Brain microvascular endothelial cell (primary cell): ENCODE measurements at regions not wholly inside any gene's neighbourhood (a gene's known extent, or its start where the extent isn't known, plus 50 kb on each side); places are given as distances from the start of the nearest gene placed in this dataset.

Experiments used
- DNase-seq: peaks from one replicate; pipeline ENCODE4 v3.0.0-alpha.2; 2020
- H3K27ac ChIP-seq: fragments of 250-450 bp; sonication (Bioruptor Pico); 2 replicates; pipeline ENCODE4 v1.5.1; 2020; ENCODE audit warnings: mild to moderate bottlenecking, moderate library complexity
- H3K27me3 ChIP-seq: fragments of 250-450 bp; sonication (Bioruptor Pico); replicated peaks from 2 replicates; pipeline ENCODE4 v1.5.1; 2020; ENCODE audit warnings: mild to moderate bottlenecking
- H3K36me3 ChIP-seq: fragments of 250-450 bp; sonication (Bioruptor Pico); replicated peaks from 2 replicates; pipeline ENCODE4 v1.5.1; 2020; ENCODE audit warnings: mild to moderate bottlenecking
- H3K4me3 ChIP-seq: 2 replicates; pipeline ENCODE4 v1.5.1; 2011; ENCODE audit warnings: low read depth, mild to moderate bottlenecking, control low read depth, low read length, moderate library complexity
- in situ Hi-C: cut with HindIII; loops from 2 replicates; pipeline ENCODE4 v1.10.0; 2017; ENCODE audit warnings: low sequenced_read_pairs, low pct_ligation_motif_present
- TF ChIP-seq, protein P1 (sequence below): IDR thresholded peaks from 2 replicates; pipeline ENCODE4 v1.5.1; 2011; ENCODE audit warnings: low read depth, mild to moderate bottlenecking, moderate library complexity, low read length, control low read depth, inconsistent platforms; ENCODE audit errors: missing control alignments

DNA sequence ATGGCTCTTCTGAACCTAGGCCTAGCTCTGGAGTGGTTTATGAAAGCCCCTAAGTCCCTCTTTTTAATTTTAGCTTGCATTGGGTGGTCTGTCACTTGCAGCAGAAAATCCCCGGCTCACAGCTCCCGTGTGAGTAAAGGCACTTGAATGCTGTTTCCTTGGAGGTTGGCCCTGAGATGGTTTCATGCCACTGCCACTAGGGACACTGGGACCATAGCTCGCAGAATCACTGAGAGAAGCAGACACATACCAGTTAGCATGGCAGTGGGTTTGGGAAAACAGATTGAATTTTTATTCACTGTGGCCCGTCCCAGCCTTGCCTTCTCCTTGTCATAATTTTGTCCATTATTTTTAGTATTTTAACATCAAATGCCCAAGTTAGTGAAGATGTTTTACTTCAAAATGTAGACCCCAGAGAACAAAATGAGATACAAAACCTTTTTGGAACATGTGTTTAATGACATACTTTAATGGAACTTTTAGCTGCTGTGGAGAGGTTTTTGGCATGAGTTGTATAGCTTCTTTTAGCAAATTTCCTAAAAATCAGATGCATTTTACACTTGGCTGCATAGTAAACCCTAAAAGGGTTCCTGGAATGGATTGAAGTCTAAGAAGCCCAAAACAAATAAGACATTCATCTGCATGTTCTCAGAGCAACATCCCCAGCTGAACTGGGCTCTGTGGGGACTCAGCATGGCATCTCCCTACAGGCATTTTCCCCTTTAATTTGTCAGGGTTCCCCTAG, 259.7 kb upstream of the PITRM1 start:
- in situ Hi-C loops: no loop called here
- Histone ChIP-seq H3K4me3 (no peak overlapping the region), H3K27ac (no peak overlapping the region), H3K27me3 (no peaks in the 10 kb centered on the region), H3K36me3 (no peaks in the 10 kb centered on the region)
- TF ChIP-seq, protein P1, sequence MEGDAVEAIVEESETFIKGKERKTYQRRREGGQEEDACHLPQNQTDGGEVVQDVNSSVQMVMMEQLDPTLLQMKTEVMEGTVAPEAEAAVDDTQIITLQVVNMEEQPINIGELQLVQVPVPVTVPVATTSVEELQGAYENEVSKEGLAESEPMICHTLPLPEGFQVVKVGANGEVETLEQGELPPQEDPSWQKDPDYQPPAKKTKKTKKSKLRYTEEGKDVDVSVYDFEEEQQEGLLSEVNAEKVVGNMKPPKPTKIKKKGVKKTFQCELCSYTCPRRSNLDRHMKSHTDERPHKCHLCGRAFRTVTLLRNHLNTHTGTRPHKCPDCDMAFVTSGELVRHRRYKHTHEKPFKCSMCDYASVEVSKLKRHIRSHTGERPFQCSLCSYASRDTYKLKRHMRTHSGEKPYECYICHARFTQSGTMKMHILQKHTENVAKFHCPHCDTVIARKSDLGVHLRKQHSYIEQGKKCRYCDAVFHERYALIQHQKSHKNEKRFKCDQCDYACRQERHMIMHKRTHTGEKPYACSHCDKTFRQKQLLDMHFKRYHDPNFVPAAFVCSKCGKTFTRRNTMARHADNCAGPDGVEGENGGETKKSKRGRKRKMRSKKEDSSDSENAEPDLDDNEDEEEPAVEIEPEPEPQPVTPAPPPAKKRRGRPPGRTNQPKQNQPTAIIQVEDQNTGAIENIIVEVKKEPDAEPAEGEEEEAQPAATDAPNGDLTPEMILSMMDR: peak; percentile 5
- DNase-seq: no peak

DNA sequence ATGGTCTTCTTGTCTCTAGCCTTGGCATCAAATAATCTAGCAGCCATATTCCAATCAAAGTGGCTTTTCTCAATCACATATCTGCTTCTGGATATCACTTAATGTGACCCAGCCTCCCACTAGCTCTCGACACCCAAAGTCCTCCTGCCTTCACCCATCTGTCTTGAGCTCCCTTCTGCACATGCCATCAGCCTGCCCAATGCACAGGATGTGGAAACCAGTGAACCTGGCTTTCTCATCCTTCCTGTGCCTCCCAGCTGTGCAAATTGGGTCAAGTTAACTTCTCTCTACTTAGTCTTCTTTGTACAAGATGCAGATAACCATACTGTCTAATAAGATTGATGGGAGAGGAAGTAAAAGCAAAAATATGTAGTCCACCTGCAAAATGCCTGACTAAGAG, 257.9 kb upstream of the PITRM1 start:
- no peak for DNase-seq
- Histone ChIP-seq H3K36me3 (no peaks in the 10 kb centered on the region), H3K27me3 (no peaks in the 10 kb centered on the region), H3K4me3 (no peak overlapping the region), H3K27ac (no peak overlapping the region)
- TF ChIP-seq, protein P1: no peak
- in situ Hi-C loops: no loop called here

DNA sequence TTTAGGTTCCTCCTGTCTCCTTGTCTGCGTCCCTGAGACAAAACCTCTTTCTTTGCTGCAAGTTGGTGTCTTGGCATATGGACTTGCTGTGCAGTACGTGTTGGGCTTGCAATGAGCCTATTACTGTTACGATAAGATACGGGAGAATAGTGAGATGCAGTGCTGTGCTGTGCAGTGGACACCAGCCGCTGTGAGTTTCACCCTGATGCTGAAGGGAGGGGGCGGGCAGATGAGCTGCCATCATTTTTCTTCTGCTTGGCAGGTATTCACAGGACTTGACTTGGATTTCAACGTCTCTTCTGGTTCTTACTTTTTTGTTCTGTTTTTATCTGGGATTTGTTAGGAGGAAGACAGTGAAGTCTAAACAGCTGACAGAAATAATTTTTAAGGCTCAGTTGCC, 257.1 kb upstream of the PITRM1 start:
- DNase-seq: no peak
- TF ChIP-seq, protein P1: no peak

GRCh38 chr10:3428826-3429225, 256.2 kb upstream of the PITRM1 start:
- Histone ChIP-seq H3K36me3 (no peaks in the 10 kb centered on the region), H3K4me3 (no peak overlapping the region), H3K27ac (no peak overlapping the region), H3K27me3 (no peaks in the 10 kb centered on the region)
- no peak for DNase-seq
- in situ Hi-C loops: no loop called here
- TF ChIP-seq, protein P1: no peak

More for the DNA sequence above, 257.1 kb upstream of the PITRM1 start:
- Histone ChIP-seq H3K27me3 (no peaks in the 10 kb centered on the region), H3K27ac (no peak overlapping the region), H3K36me3 (no peaks in the 10 kb centered on the region), H3K4me3 (no peak overlapping the region)
- in situ Hi-C loops: no loop called here

DNA sequence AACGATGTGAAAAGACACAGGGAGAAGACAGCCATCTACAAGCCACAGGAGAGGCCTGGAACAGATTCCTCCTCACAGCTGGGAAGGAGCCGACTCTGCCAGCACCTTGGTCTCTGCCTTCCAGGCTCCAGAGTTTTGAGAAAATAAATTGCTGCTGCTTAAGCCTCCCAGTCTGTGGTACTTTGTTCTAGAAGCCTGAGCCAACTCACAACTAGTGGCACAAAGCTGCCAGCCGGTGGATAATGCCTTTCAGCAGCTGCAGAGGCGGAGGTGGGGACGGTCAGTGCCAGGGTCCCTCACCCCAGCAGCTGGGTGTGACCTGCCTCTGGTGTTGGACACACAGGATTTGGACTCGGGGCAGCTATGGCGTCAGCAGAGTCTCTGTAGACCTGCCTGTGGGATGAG, 255.4 kb upstream of the PITRM1 start:
- no peak overlapping the region for H3K27ac ChIP-seq

More for the DNA sequence above, 255.4 kb upstream of the PITRM1 start:
- H3K4me3 ChIP-seq: no peak overlapping the region
- DNase-seq: no peak
- TF ChIP-seq, protein P1: no peak
- no peaks in the 10 kb centered on the region for H3K27me3 ChIP-seq
- in situ Hi-C loops: no loop called here
- H3K36me3 ChIP-seq: no peaks in the 10 kb centered on the region
